ENCODE measurements at regions not wholly inside any gene's neighbourhood (a gene's known extent, or its start where the extent isn't known, plus 50 kb on each side); places are given as distances from the start of the nearest gene placed in this dataset.
"Not testable (repeated sequence)": the region's sequence is repeated elsewhere in the genome, so short reads cannot be mapped to it uniquely, and the experiment has no call there.

DNA sequence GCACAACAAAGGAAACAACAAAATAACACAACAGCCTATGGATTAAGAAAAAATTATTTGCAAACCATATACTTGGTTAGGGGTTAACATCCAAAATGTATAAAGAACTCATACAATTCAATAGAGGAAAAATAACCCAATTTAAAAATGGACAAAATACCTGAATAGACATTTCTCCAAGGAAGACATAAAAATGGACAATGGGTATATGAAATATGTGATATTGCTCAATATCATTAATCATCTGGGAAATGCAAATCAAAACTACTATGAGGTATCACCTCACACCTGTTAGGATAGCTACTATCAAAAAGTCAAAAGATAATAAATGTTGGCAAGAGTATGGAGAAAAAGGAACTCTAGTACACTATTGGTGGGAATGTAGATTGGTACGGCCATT, 71.0 kb upstream of the THRB start:
- no peak overlapping the region for H3K4me3 ChIP-seq (replicated peaks; ENCODE audit: insufficient read depth, low read length)
- TF ChIP-seq POLR2AphosphoS5 (IDR thresholded peaks at IDR 0.05; ENCODE audit: low read depth) (no peak), SPI1 (IDR thresholded peaks at IDR 0.05; ENCODE audit: borderline replicate concordance, low read depth) (no peak), GABPA (IDR thresholded peaks at IDR 0.05; ENCODE audit: low read depth) (no peak)
- TF ChIP-seq, protein P1, sequence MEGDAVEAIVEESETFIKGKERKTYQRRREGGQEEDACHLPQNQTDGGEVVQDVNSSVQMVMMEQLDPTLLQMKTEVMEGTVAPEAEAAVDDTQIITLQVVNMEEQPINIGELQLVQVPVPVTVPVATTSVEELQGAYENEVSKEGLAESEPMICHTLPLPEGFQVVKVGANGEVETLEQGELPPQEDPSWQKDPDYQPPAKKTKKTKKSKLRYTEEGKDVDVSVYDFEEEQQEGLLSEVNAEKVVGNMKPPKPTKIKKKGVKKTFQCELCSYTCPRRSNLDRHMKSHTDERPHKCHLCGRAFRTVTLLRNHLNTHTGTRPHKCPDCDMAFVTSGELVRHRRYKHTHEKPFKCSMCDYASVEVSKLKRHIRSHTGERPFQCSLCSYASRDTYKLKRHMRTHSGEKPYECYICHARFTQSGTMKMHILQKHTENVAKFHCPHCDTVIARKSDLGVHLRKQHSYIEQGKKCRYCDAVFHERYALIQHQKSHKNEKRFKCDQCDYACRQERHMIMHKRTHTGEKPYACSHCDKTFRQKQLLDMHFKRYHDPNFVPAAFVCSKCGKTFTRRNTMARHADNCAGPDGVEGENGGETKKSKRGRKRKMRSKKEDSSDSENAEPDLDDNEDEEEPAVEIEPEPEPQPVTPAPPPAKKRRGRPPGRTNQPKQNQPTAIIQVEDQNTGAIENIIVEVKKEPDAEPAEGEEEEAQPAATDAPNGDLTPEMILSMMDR (IDR thresholded peaks at IDR 0.05; ENCODE audit: insufficient read depth, low read length): no peak
- TF ChIP-seq, protein P2, sequence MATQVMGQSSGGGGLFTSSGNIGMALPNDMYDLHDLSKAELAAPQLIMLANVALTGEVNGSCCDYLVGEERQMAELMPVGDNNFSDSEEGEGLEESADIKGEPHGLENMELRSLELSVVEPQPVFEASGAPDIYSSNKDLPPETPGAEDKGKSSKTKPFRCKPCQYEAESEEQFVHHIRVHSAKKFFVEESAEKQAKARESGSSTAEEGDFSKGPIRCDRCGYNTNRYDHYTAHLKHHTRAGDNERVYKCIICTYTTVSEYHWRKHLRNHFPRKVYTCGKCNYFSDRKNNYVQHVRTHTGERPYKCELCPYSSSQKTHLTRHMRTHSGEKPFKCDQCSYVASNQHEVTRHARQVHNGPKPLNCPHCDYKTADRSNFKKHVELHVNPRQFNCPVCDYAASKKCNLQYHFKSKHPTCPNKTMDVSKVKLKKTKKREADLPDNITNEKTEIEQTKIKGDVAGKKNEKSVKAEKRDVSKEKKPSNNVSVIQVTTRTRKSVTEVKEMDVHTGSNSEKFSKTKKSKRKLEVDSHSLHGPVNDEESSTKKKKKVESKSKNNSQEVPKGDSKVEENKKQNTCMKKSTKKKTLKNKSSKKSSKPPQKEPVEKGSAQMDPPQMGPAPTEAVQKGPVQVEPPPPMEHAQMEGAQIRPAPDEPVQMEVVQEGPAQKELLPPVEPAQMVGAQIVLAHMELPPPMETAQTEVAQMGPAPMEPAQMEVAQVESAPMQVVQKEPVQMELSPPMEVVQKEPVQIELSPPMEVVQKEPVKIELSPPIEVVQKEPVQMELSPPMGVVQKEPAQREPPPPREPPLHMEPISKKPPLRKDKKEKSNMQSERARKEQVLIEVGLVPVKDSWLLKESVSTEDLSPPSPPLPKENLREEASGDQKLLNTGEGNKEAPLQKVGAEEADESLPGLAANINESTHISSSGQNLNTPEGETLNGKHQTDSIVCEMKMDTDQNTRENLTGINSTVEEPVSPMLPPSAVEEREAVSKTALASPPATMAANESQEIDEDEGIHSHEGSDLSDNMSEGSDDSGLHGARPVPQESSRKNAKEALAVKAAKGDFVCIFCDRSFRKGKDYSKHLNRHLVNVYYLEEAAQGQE (IDR thresholded peaks at IDR 0.05; ENCODE audit: insufficient replicate concordance, low read depth): no peak
- no peak for DNase-seq (ENCODE audit: low read depth in 1 of 2, low spot score in 1 of 2)

DNA sequence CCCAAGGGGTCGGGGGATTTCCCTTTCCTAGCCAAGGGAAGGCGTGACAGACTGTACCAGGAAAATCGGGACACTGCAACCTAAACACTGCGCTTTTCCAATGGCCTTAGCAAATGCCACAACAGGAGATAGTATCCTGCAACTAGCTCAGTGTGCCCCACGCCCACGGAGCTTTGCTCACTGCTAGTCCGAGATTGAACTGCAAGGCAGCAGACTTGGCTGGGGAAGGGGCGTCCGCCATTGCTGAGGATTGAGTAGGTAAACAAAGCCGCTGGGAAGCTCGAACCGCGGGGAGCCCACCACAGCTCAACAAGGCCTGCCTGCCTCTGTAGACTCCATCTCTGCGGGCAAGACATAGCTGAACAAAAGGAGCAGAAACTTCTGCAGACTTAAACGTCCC, 72.3 kb upstream of the THRB start:
- TF ChIP-seq POLR2AphosphoS5 (IDR thresholded peaks at IDR 0.05; ENCODE audit: low read depth) (no peak), SPI1 (IDR thresholded peaks at IDR 0.05; ENCODE audit: borderline replicate concordance, low read depth) (no peak), GABPA (IDR thresholded peaks at IDR 0.05; ENCODE audit: low read depth) (no peak)
- TF ChIP-seq, protein P2 (IDR thresholded peaks at IDR 0.05; ENCODE audit: insufficient replicate concordance, low read depth): no peak
- TF ChIP-seq, protein P1 (IDR thresholded peaks at IDR 0.05; ENCODE audit: insufficient read depth, low read length): no peak
- DNase-seq (ENCODE audit: low read depth in 1 of 2, low spot score in 1 of 2): no peak
- no peak overlapping the region for H3K27ac ChIP-seq (replicated peaks)
- no peaks in the 10 kb centered on the region for H3K27me3 ChIP-seq (ENCODE audit: insufficient read depth, poor library complexity, severe bottlenecking)
- no peak overlapping the region for H3K4me3 ChIP-seq (replicated peaks; ENCODE audit: insufficient read depth, low read length)

More for the DNA sequence above, 71.0 kb upstream of the THRB start:
- no peaks in the 10 kb centered on the region for H3K27me3 ChIP-seq (ENCODE audit: insufficient read depth, poor library complexity, severe bottlenecking)
- no peak overlapping the region for H3K27ac ChIP-seq (replicated peaks)

- not testable (repeated sequence) for DNase-seq (ENCODE audit: low read depth in 1 of 2, low spot score in 1 of 2); H3K4me3 ChIP-seq (replicated peaks; ENCODE audit: insufficient read depth, low read length); H3K27ac ChIP-seq (replicated peaks); H3K27me3 ChIP-seq (ENCODE audit: insufficient read depth, poor library complexity, severe bottlenecking)
Observed at GRCh38 chr3:24572409-24572808, 77.8 kb upstream of the THRB start.

DNA sequence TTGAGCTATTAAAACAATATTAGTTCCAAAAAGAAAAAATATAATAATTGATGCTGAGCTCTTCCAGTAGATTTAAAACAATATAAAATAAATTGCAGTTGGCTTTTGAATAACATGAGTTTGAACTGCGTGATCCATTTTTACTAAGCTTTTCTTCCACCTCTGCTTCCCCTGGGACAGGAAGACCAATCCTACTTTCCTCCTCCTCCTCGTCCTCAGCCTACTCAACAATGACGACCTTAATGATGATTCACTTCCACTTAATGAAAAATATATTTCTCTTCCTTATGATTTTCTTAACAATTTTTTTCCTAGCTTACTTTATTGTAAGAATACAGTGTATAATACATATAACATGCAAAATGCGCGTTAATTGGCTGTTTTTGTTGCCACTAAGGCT, 78.9 kb upstream of the THRB start:
- Histone ChIP-seq H3K27ac (replicated peaks) (no peak overlapping the region), H3K4me3 (replicated peaks; ENCODE audit: insufficient read depth, low read length) (no peak overlapping the region), H3K27me3 (ENCODE audit: insufficient read depth, poor library complexity, severe bottlenecking) (no peaks in the 10 kb centered on the region)
- DNase-seq (ENCODE audit: low read depth in 1 of 2, low spot score in 1 of 2): no peak
- TF ChIP-seq POLR2AphosphoS5 (IDR thresholded peaks at IDR 0.05; ENCODE audit: low read depth): no peak
- TF ChIP-seq SPI1 (IDR thresholded peaks at IDR 0.05; ENCODE audit: borderline replicate concordance, low read depth): no peak
- no peak for TF ChIP-seq GABPA (IDR thresholded peaks at IDR 0.05; ENCODE audit: low read depth)
- TF ChIP-seq, protein P2 (IDR thresholded peaks at IDR 0.05; ENCODE audit: insufficient replicate concordance, low read depth): no peak
- TF ChIP-seq, protein P1 (IDR thresholded peaks at IDR 0.05; ENCODE audit: insufficient read depth, low read length): no peak
